Immature natural killer cell (primary cell): ENCODE measurements at regions not wholly inside any gene's neighbourhood (a gene's known extent, or its start where the extent isn't known, plus 50 kb on each side); places are given as distances from the start of the nearest gene placed in this dataset.
"Not testable (repeated sequence)": the region's sequence is repeated elsewhere in the genome, so short reads cannot be mapped to it uniquely, and the experiment has no call there.

Experiments used
- DNase-seq, 3 donors: peaks; one replicate each; pipeline ENCODE4 v3.0.0; 2022; ENCODE audit warnings: mixed read lengths in 1 of 3
- H3K27ac Mint-ChIP-seq, 6 donors: one replicate each; pipeline ENCODE4 v1.8.0; 2020; ENCODE audit warnings: mixed read lengths in 6 of 6, mild to moderate bottlenecking in 5 of 6, inconsistent platforms in 4 of 6, moderate library complexity in 3 of 6
- H3K27me3 Mint-ChIP-seq, 3 donors: one replicate each; pipeline ENCODE4 v1.8.0; 2020 to 2021; ENCODE audit warnings: low read depth in 3 of 3, mild to moderate bottlenecking in 3 of 3, mixed read lengths in 3 of 3, moderate library complexity in 3 of 3, inconsistent platforms in 1 of 3
- H3K36me3 Mint-ChIP-seq, 3 donors: one replicate each; pipeline ENCODE4 v1.8.0; 2020; ENCODE audit warnings: mixed read lengths in 3 of 3, inconsistent platforms in 2 of 3, mild to moderate bottlenecking in 2 of 3
- H3K4me1 Mint-ChIP-seq, 2 donors: one replicate each; pipeline ENCODE4 v1.8.0; 2020; ENCODE audit warnings: inconsistent platforms in 2 of 2, mild to moderate bottlenecking in 2 of 2, mixed read lengths in 2 of 2, moderate library complexity in 1 of 2
- H3K4me3 Mint-ChIP-seq, 5 donors: one replicate each; pipeline ENCODE4 v1.8.0; 2020; ENCODE audit warnings: mild to moderate bottlenecking in 5 of 5, mixed read lengths in 5 of 5, inconsistent platforms in 3 of 5, moderate library complexity in 3 of 5
- H3K9me3 Mint-ChIP-seq, 6 donors: one replicate each; pipeline ENCODE4 v1.8.0; 2020; ENCODE audit warnings: mild to moderate bottlenecking in 6 of 6, mixed read lengths in 6 of 6, inconsistent platforms in 4 of 6, moderate library complexity in 3 of 6

DNA sequence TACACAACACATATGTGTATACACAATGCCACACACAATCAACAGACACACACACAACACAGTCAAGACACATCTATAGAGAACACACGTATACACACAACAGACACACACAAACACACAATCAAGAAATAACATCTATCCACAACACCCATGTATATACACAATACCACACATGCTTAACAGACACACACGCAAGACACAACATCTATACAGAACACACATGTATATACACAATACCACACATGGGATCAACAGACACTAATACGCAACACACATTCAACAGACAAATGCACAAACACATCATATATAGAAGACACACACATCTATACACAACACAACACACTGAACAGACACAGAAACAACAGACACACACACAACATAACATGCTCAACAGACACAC is 234.8 kb downstream of the SHOX start:
- Mint-ChIP-seq H3K27ac (no peak overlapping the region), H3K36me3 (no peaks in the 10 kb centered on the region), H3K27me3 (peaks cover 2 to 4% (median 2%) of the 10 kb centered on the region in 3 donors), H3K4me1 (no peaks in the 10 kb centered on the region), H3K9me3 (peaks cover 0 to 3% (median under 1%) of the 10 kb centered on the region in 6 donors), H3K4me3 (no peak overlapping the region)
- DNase-seq, result no peak

DNA sequence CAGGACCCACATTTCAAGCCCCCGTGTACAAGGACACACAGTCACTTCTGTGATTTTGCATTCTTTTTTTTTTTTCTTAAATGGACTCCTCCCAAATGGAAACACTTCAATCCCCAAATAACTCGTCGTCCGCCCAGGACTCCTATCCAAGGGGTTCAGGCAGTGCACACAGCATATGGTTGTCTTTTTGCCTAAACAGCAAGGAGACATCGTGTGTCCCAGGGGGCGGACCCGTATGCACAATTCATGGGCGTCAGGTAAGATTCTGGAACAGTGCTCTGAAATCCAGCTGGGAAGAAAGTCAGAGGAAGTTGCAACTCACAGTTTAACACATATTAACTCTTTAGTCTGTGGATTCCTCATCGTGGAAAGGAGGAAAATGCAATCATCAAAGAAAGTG is 231.3 kb downstream of the SHOX start:
- H3K4me1 Mint-ChIP-seq, result no peaks in the 10 kb centered on the region
- no peak overlapping the region for H3K4me3 Mint-ChIP-seq
- H3K27me3 Mint-ChIP-seq, result peaks cover 0 to 2% (median 0%) of the 10 kb centered on the region in 3 donors
- no peak overlapping the region for H3K27ac Mint-ChIP-seq
- H3K9me3 Mint-ChIP-seq, result peaks cover 0 to 3% (median under 1%) of the 10 kb centered on the region in 6 donors
- no peaks in the 10 kb centered on the region for H3K36me3 Mint-ChIP-seq
- no peak for DNase-seq

DNA sequence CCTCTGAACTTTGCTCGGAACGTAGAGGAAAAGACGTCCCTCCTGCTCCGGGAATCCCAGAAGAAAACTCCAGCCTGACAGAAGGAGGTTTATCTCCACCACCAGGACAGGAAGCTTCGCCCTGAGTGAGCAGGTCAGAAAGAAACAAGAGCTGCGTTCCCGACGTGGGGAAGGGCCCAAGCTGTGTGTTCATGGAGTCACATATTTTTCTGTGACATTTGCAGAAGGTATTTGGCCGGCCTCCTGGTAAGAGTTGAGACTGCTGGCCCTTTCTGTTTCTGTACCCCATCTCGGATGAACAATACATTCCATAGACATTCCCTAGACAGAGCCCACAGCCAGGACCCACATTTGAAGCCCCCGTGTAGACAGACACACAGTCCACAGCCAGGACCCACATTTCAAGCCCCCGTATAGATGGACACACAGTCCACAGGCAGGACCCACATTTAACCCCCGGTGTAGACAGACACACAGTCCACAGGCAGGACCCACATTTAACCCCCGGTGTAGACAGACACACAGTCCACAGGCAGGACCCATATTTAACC is 230.8 kb downstream of the SHOX start:
- Mint-ChIP-seq H3K4me1 (no peaks in the 10 kb centered on the region), H3K27ac (no peak overlapping the region)

DNA sequence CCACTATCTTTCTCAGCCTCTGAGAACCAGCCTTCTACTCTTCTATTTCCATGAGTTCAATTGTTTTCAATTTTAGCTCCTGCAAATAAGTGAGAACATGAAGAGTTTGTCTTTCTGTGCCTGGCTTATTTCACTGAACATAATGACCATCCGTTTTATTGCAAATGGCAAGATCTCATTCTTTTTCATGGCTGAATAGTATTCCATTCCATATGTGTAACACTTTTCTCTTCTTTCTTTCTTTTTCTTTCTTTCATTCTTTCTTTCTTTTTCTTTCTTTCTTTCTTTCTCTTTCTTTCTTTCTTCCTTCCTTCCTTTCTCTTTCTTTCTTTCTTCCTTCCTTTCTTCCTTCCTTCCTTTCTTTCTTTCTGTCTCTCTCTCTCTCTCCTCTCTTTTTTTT is 228.7 kb downstream of the SHOX start:
- no peak overlapping the region for H3K27ac Mint-ChIP-seq
- H3K9me3 Mint-ChIP-seq, result peaks cover 0 to 5% (median 1%) of the 10 kb centered on the region in 6 donors
- DNase-seq, result no peak
- H3K4me3 Mint-ChIP-seq, result no peak overlapping the region
- H3K27me3 Mint-ChIP-seq, result peaks cover 0 to 6% (median 2%) of the 10 kb centered on the region in 3 donors
- H3K36me3 Mint-ChIP-seq, result no peaks in the 10 kb centered on the region
- H3K4me1 Mint-ChIP-seq, result no peaks in the 10 kb centered on the region

More for the DNA sequence above, 230.8 kb downstream of the SHOX start:
- no peak overlapping the region for H3K4me3 Mint-ChIP-seq
- H3K27me3 Mint-ChIP-seq, result peaks cover 0 to 2% (median 0%) of the 10 kb centered on the region in 3 donors
- H3K36me3 Mint-ChIP-seq, result no peaks in the 10 kb centered on the region
- peaks cover 0 to 3% (median under 1%) of the 10 kb centered on the region in 6 donors for H3K9me3 Mint-ChIP-seq
- DNase-seq, result no peak

DNA sequence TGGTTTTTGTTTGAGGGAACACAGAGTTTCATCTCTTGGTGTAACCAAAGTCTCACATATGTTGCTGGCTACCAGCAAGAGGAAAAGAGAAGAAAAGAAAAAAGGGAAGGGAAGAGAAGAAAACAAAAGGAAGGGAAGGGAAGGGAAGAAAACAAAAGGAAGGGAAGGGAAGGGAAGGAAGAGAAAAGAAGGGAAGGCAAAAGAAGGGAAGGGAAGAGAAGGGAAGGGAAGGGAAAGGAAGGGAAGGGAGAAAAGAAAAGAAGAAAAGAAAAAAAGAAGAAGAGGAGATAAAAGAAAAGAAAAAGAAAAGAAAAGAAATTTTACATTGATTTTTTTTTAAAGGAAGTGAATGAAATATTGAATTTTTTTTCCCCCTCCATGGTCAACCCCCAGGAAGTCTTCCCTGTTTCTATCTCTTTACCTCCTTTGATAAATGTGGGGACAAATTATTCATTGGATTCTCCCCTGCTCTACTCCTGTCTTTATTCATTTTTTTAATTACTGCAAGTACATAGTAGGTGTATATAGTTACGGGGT is 228.0 kb downstream of the SHOX start:
- Mint-ChIP-seq H3K4me3 (no peak overlapping the region), H3K9me3 (peaks cover 0 to 5% (median under 1%) of the 10 kb centered on the region in 6 donors), H3K4me1 (no peaks in the 10 kb centered on the region), H3K27ac (no peak overlapping the region), H3K36me3 (no peaks in the 10 kb centered on the region), H3K27me3 (peaks cover 0 to 6% (median 2%) of the 10 kb centered on the region in 3 donors)
- DNase-seq, result no peak

DNA sequence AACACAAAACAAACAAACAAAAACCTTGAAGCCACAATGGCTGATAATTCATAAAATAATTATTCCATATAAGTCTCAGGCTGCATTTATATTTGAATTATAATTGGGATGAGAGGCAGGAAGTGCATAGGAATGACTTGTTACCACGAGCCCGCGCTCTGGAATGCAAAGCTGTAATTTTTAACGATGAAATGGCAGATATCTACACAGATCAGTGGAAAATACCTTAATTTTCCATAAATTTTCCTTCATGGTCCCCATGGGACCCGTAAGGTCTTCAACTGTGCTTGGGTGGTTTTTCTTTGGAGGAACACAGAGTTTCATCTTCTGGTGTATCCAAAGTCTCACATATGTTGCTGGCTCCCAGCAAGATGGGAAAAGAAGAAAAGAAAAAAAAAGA is 226.8 kb downstream of the SHOX start:
- H3K9me3 Mint-ChIP-seq, result peaks cover 0 to 4% (median under 1%) of the 10 kb centered on the region in 6 donors
- H3K4me3 Mint-ChIP-seq, result no peak overlapping the region
- peaks cover 0 to 4% (median 0%) of the 10 kb centered on the region in 3 donors for H3K36me3 Mint-ChIP-seq
- DNase-seq, result no peak
- H3K4me1 Mint-ChIP-seq, result no peaks in the 10 kb centered on the region
- peaks cover 0 to 6% (median 2%) of the 10 kb centered on the region in 3 donors for H3K27me3 Mint-ChIP-seq
- H3K27ac Mint-ChIP-seq, result no peak overlapping the region

DNA sequence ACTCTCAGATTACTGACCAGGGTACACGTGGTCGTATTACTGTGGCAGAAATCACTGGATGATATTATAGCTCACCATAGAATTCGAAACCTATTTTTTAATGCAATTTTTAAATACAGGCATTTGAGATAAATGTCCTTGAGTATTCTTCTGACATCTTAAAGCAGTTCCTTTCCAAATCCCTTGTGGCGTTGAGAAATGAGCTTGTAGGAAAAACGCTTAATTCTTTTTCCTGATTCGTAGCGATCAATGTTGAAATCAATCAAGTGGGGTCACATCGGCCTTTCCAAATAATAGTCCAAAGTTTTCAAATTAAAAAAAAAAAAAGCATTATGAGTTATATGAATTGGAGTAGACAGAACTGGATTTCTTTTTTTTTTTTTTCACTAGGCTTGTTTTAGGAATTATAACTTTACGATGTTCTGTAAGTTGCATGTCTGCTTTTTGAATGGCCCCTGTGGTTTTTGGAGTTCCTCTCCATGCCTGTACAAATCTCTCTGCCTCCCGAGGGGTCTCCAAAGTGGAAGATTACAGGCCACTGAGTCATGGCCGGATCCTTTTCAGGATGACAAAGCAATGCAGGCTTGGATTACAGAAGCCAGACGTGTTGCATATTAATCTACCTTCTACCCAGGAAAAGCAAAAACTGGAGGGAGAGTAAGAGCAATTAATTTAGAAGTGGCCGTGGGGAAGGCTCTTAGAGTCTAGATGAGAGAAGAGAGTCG is 226.1 kb downstream of the SHOX start:
- DNase-seq, result no peak
- Mint-ChIP-seq H3K9me3 (peaks cover 0 to 4% (median under 1%) of the 10 kb centered on the region in 6 donors), H3K27me3 (peaks cover 0 to 6% (median 2%) of the 10 kb centered on the region in 3 donors), H3K27ac (no peak overlapping the region), H3K4me3 (no peak overlapping the region), H3K36me3 (peaks cover 0 to 4% (median 0%) of the 10 kb centered on the region in 3 donors), H3K4me1 (no peaks in the 10 kb centered on the region)

DNA sequence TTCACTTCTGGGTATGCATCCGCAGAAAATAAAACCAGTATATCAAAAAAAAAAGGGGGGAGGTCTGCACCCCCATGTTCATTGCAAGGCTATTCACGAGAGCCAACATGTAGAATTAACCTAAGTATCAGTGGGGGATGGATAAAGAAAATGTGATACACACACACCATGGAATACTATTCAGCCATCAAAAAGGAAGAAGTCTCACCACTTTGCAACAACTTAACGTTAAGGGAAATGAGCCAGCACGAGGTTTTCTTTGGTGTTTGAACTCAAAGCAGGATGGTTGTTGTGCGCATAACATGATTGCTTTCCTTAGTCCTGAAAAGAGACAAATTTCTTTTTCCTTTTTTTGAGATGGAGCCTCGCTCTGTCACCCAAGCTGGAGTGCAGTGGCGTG is 222.7 kb downstream of the SHOX start:
- no peak for DNase-seq
- Mint-ChIP-seq H3K4me1 (no peaks in the 10 kb centered on the region), H3K4me3 (no peak overlapping the region), H3K27me3 (peaks cover 2 to 4% (median 3%) of the 10 kb centered on the region in 3 donors), H3K36me3 (peaks cover 0 to 4% (median 0%) of the 10 kb centered on the region in 3 donors), H3K9me3 (peaks cover 0 to 2% (median 0%) of the 10 kb centered on the region in 6 donors), H3K27ac (no peak overlapping the region)

DNA sequence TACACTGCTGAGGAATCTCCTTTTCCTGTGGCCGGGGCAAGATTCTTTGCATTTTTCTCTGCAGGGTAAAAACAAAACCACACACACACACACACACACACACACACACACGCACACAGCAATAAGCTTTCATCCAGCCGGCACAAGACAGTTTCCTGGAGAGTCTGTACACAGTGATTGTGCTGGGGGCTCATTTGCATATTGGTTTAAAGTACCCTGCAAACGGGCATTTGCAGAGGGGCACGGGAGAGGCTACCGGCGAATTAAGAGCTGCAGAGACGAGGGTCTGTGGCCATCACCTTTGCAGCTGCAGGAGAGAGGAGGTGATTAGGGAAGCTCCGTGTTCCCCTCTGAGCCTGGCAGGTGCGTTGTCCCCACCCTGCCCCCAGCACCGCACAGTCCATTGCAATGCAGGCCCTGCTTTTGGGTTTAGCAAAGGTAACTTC is 219.9 kb downstream of the SHOX start:
- Mint-ChIP-seq H3K4me3 (no peak overlapping the region), H3K9me3 (peaks cover 0 to 2% (median 0%) of the 10 kb centered on the region in 6 donors), H3K4me1 (no peaks in the 10 kb centered on the region), H3K27me3 (peaks cover 2 to 4% (median 3%) of the 10 kb centered on the region in 3 donors), H3K27ac (no peak overlapping the region), H3K36me3 (peaks cover 0 to 4% (median 0%) of the 10 kb centered on the region in 3 donors)
- DNase-seq, result no peak

DNA sequence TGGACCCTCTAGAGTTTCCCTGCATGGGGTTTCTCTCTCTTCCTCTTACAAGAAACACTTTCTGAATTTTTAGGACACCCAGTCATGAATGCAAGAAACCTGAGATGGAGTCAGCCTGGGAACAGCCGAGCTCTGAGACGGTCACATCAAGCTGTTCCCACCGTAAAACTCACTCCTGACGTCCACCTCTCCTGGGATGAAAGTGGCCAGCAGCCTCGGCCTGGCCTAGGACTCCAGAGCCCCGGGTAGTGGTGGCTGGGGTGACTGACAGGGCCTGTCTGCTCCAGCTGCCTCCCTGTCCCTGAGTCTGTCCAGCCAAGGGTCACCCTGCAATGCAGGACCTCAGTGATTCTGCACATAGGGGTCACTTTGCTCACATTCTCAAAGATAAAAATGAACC is 217.8 kb downstream of the SHOX start:
- Mint-ChIP-seq H3K27ac (no peak overlapping the region), H3K4me3 (no peak overlapping the region), H3K4me1 (no peaks in the 10 kb centered on the region), H3K9me3 (no peaks in the 10 kb centered on the region), H3K36me3 (peaks cover 0 to 4% (median 0%) of the 10 kb centered on the region in 3 donors), H3K27me3 (peaks cover 0 to 2% (median 1%) of the 10 kb centered on the region in 3 donors)
- no peak for DNase-seq

DNA sequence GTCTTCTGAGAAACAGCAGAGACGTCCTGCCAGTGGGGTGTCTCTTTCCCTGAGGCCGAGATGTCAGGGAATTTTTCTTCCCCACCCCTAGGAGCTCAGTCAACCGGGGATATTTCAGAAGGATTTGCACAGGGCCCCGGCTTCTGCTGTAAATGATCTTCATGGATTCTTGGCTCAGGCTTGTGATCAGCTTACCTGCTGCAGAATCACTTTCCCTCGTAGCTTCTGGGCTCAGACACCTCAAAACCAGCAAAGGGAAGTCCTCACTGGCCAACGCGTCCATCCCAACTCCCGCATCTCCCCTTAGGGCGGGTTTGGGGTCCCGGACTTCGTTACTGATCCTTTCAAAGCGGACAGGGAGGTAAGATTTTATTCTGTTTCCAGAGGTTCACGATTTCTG is 212.7 kb downstream of the SHOX start:
- H3K36me3 Mint-ChIP-seq, result no peaks in the 10 kb centered on the region

DNA sequence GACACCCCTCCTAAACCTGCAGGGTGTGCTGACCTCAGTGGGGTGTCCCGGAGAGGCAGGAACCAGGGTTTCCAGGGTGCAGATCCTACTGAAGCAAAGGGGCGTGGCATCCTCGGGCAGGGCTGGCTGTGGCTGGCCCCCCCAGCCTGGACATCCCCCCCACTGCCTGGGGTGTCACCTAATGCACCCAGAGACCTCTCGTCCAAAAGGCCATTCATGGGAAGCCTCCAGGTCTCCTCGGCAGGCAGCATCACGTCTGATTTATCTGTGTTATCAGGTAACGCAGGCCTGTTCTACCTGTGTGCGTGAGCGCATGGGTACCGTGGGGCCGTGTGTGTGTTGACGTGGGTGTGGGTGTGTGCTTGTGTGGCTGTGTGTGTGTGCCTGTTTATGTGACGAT is 210.0 kb downstream of the SHOX start:
- H3K36me3 Mint-ChIP-seq, result no peaks in the 10 kb centered on the region
- no peak overlapping the region for H3K4me3 Mint-ChIP-seq
- peaks cover 0 to 2% (median 0%) of the 10 kb centered on the region in 3 donors for H3K27me3 Mint-ChIP-seq
- H3K4me1 Mint-ChIP-seq, result no peaks in the 10 kb centered on the region
- no peak for DNase-seq
- peaks cover 0 to 20% (median 6%) of the 10 kb centered on the region in 6 donors for H3K9me3 Mint-ChIP-seq
- H3K27ac Mint-ChIP-seq, result no peak overlapping the region

More for the DNA sequence above, 212.7 kb downstream of the SHOX start:
- Mint-ChIP-seq H3K27ac (no peak overlapping the region), H3K27me3 (peaks cover 0 to 2% (median 0%) of the 10 kb centered on the region in 3 donors), H3K4me3 (no peak overlapping the region), H3K4me1 (no peaks in the 10 kb centered on the region), H3K9me3 (no peaks in the 10 kb centered on the region)
- no peak for DNase-seq

DNA sequence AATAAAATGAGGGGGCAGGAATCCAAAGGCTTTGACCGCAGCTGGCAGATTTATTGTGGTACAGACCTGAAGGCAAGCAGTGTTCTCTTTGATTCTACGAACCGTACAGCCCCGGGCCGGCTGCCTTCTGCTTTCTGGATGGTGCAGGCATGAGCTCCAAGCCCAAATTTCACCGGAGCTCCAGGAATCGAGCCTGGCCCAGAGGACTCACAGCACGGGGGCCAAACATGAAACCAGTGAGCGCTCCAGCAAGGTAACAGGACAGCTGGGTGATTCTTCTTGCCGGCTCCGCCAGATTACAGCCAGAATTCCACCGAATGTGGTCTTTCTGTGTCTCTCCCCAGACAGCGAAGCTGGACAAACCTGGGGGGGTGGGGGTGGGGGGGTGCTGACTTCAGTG is 208.1 kb downstream of the SHOX start:
- not testable (repeated sequence) for H3K4me1 Mint-ChIP-seq, H3K4me3 Mint-ChIP-seq, DNase-seq, H3K36me3 Mint-ChIP-seq, H3K27me3 Mint-ChIP-seq, H3K27ac Mint-ChIP-seq
- peaks cover 0 to 20% (median 6%) of the 10 kb centered on the region in 6 donors for H3K9me3 Mint-ChIP-seq

DNA sequence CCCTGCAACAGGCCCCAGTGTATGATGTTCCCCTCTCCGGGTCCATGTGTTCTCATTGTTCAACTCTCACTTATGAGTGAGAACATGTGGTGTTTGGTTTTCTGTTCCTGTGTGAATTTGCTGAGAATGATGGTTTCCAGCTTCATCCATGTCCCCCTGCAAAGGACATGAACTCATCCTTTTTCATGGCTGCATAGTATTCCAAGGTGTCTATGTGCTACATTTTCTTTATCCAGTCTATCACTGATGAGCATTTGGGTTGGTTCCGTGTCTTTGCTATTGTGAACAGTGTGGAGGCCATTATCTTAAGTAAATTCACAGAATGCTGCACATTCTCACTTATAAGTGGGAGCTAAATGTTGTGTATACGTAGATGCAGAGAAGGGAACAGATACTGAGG is 205.3 kb downstream of the SHOX start:
- H3K27me3 Mint-ChIP-seq, DNase-seq: not testable (repeated sequence)

More for the DNA sequence above, 205.3 kb downstream of the SHOX start:
- H3K4me3 Mint-ChIP-seq, H3K27ac Mint-ChIP-seq, H3K4me1 Mint-ChIP-seq, H3K36me3 Mint-ChIP-seq: not testable (repeated sequence)
- H3K9me3 Mint-ChIP-seq, result peaks cover 0 to 23% (median 6%) of the 10 kb centered on the region in 6 donors
